Astrocyte of the hippocampus (primary cell): ENCODE measurements at regions not wholly inside any gene's neighbourhood (a gene's known extent, or its start where the extent isn't known, plus 50 kb on each side); places are given as distances from the start of the nearest gene placed in this dataset.

Source experiments
- DNase-seq: peaks from one replicate; pipeline ENCODE4 v3.0.0; 2011; ENCODE audit warnings: low read depth, low spot score

GRCh38 chr19:20250121-20250520 is 83.1 kb downstream of the ZNF486 start:
- no peak for DNase-seq
